OCI-LY1 (cell line): ENCODE measurements at regions not wholly inside any gene's neighbourhood (a gene's known extent, or its start where the extent isn't known, plus 50 kb on each side); places are given as distances from the start of the nearest gene placed in this dataset.

Experiments
- H2AFZ ChIP-seq: fragments of 200-600 bp; sonication (generic), shearing (Covaris generic); 2 replicates; pipeline ENCODE4 v1.6.0; 2014; ENCODE audit warnings: antibody characterized with exemption, mild to moderate bottlenecking, low read length
- H3F3A ChIP-seq: fragments of 200-600 bp; sonication (generic), shearing (Covaris generic); 2 replicates; pipeline ENCODE4 v1.6.0; 2014; ENCODE audit warnings: mild to moderate bottlenecking, antibody characterized with exemption, low read length, moderate library complexity; ENCODE audit not compliant: insufficient read depth
- H3K27ac ChIP-seq: fragments of 200-600 bp; sonication (generic); 2 replicates; pipeline ENCODE4 v1.5.1; 2014; ENCODE audit warnings: low read length, mixed run types, mild to moderate bottlenecking, low read depth; ENCODE audit not compliant: poor library complexity, severe bottlenecking
- H3K27me3 ChIP-seq: fragments of 200-600 bp; sonication (generic); 2 replicates; pipeline ENCODE4 v1.6.0; 2014; ENCODE audit warnings: antibody characterized with exemption, mild to moderate bottlenecking, low read length, moderate library complexity; ENCODE audit not compliant: insufficient read depth
- H3K36me3 ChIP-seq: fragments of 200-600 bp; sonication (generic); 2 replicates; pipeline ENCODE4 v1.6.1; 2014; ENCODE audit warnings: mild to moderate bottlenecking, antibody characterized with exemption, low read length, moderate library complexity, mixed read lengths; ENCODE audit not compliant: insufficient read depth
- H3K4me1 ChIP-seq: fragments of 200-600 bp; sonication (generic); 2 replicates; pipeline ENCODE4 v1.5.1; 2014; ENCODE audit warnings: mild to moderate bottlenecking, low read length, moderate library complexity; ENCODE audit not compliant: insufficient read depth, severe bottlenecking
- H3K4me2 ChIP-seq: fragments of 200-600 bp; sonication (generic), shearing (Covaris generic); 2 replicates; pipeline ENCODE4 v1.6.1; 2014; ENCODE audit warnings: low read length
- H3K4me3 ChIP-seq: fragments of 200-600 bp; sonication (generic); 2 replicates; pipeline ENCODE4 v1.5.1; 2014; ENCODE audit warnings: low read length, low read depth, mild to moderate bottlenecking, mixed read lengths; ENCODE audit not compliant: poor library complexity, severe bottlenecking
- H3K79me2 ChIP-seq: fragments of 200-600 bp; shearing (Covaris generic); 2 replicates; pipeline ENCODE4 v1.6.1; 2016; ENCODE audit warnings: mixed run types, low read length, mixed read lengths; ENCODE audit not compliant: insufficient read depth
- H3K9ac ChIP-seq: fragments of 200-600 bp; sonication (generic), shearing (Covaris generic); 2 replicates; pipeline ENCODE4 v1.6.1; 2014; ENCODE audit warnings: mild to moderate bottlenecking, low read length, mixed read lengths
- H3K9me2 ChIP-seq: fragments of 200-600 bp; sonication (generic), shearing (Covaris generic); 2 replicates; pipeline ENCODE4 v1.6.1; 2014; ENCODE audit warnings: low read depth, mild to moderate bottlenecking, low read length, mixed read lengths
- H3K9me3 ChIP-seq: fragments of 200-600 bp; shearing (Covaris generic); 2 replicates; pipeline ENCODE4 v1.6.1; 2014; ENCODE audit warnings: low read length, mixed read lengths
- H4K20me1 ChIP-seq: fragments of 200-600 bp; sonication (generic), shearing (Covaris generic); 2 replicates; pipeline ENCODE4 v1.6.0; 2016; ENCODE audit warnings: mild to moderate bottlenecking, low read length; ENCODE audit not compliant: insufficient read depth
- EZH2 ChIP-seq: fragments of 200-600 bp; sonication (generic), shearing (Covaris generic); IDR thresholded peaks from 2 replicates; pipeline ENCODE4 v1.8.0; 2017; ENCODE audit warnings: borderline replicate concordance, mixed run types, mild to moderate bottlenecking, antibody characterized with exemption, low read length, moderate library complexity, mixed read lengths
- TF ChIP-seq, protein P1 (sequence below): fragments of 200-600 bp; sonication (generic), shearing (Covaris generic); IDR thresholded peaks from 2 replicates; pipeline ENCODE4 v1.5.1; 2017; ENCODE audit warnings: mild to moderate bottlenecking, antibody characterized with exemption, low read length, moderate library complexity, mixed read lengths

DNA sequence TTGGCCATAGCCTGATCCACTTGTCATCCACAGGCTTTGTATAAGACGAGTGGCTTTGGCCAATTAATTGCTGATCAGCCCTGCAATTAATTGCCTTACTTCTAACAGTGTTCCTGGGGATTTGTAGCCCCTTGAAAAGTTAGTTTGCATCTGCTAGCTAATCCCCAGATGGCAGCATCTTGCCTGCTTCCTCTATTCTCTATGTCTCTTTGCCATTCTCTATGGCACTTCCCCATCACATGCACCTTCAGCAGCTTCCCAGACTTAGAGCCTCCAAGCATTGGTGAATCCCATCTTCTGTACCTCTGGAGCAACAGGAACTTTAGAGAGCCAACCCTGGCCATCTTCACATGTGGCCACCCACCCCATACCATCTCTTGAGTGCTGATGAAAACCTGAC lies 197.0 kb upstream of the DMAC1 start:
- no peak overlapping the region for H3K9ac ChIP-seq
- no peaks in the 10 kb centered on the region for H3F3A ChIP-seq
- no peak overlapping the region for H2AFZ ChIP-seq
- peaks cover 8% of the 10 kb centered on the region for H3K4me1 ChIP-seq
- H3K9me2 ChIP-seq, result no peaks in the 10 kb centered on the region
- TF ChIP-seq, protein P1, sequence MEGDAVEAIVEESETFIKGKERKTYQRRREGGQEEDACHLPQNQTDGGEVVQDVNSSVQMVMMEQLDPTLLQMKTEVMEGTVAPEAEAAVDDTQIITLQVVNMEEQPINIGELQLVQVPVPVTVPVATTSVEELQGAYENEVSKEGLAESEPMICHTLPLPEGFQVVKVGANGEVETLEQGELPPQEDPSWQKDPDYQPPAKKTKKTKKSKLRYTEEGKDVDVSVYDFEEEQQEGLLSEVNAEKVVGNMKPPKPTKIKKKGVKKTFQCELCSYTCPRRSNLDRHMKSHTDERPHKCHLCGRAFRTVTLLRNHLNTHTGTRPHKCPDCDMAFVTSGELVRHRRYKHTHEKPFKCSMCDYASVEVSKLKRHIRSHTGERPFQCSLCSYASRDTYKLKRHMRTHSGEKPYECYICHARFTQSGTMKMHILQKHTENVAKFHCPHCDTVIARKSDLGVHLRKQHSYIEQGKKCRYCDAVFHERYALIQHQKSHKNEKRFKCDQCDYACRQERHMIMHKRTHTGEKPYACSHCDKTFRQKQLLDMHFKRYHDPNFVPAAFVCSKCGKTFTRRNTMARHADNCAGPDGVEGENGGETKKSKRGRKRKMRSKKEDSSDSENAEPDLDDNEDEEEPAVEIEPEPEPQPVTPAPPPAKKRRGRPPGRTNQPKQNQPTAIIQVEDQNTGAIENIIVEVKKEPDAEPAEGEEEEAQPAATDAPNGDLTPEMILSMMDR, result no peak
- TF ChIP-seq EZH2, result no peak
- H3K4me3 ChIP-seq, result no peak overlapping the region
- no peak overlapping the region for H3K27ac ChIP-seq
- no peak overlapping the region for H3K4me2 ChIP-seq
- H3K36me3 ChIP-seq, result no peaks in the 10 kb centered on the region
- H3K79me2 ChIP-seq, result no peaks in the 10 kb centered on the region
- no peaks in the 10 kb centered on the region for H4K20me1 ChIP-seq
- H3K27me3 ChIP-seq, result no peaks in the 10 kb centered on the region
- no peaks in the 10 kb centered on the region for H3K9me3 ChIP-seq

DNA sequence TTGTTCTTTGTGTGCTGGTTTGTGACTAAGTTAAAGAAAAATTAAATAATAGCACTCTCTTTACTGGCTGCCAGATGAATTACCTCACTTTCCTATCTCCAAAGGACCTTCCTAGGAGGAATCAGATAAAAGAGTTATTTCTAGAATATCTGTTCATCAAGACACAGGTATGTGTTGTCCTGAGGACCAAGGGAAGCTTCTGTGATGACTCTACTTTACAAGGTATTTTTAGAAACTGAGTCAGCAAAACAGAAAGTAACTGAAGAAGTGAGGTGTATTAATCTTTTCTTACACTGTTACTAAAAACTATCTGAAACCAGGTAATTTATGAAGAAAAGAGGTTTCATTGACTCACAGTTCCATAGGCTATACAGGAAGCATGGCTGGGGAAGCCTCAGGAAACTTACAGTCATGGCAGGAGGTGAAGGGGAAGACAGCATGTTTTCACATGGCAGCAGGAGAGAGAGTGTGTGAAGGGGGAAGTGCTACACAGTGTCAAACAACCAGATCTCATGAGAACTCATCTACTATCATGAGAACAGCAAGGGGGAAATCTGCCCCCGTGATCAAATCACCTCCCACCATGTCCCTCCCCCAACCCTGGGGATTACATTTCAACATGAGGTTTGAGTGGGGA lies 189.2 kb upstream of the DMAC1 start:
- Histone ChIP-seq H3K4me3 (no peak overlapping the region), H3K79me2 (no peaks in the 10 kb centered on the region), H3K9me3 (no peaks in the 10 kb centered on the region), H3K36me3 (no peaks in the 10 kb centered on the region), H3K4me1 (peaks cover 8% of the 10 kb centered on the region), H3K27me3 (no peaks in the 10 kb centered on the region), H3K9me2 (no peaks in the 10 kb centered on the region), H4K20me1 (no peaks in the 10 kb centered on the region), H3F3A (no peaks in the 10 kb centered on the region), H2AFZ (peak overlapping the region; percentile 71), H3K4me2 (no peak overlapping the region), H3K27ac (no peak overlapping the region), H3K9ac (no peak overlapping the region)
- no peak for TF ChIP-seq EZH2
- TF ChIP-seq, protein P1, result no peak

DNA sequence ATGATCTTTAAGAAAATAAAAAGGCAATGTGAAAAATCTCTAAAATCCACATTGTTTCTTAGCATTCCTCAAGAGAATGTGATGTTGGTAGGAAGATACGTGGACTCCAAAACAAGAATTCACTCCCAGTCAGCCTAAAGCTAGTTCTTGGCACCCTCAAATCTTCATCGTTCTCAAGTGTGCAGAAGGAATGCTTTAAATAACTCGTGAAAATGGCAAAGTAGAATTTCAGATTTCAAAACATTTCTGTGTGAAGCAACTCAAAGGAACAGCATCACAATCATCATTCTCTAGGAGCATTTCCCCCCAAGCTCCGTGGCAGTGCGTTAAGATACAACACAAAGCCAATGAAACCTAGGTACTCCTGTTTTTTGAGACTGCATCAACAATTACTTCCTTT lies 185.1 kb upstream of the DMAC1 start:
- H3K4me3 ChIP-seq, result no peak overlapping the region

More for the DNA sequence above, 185.1 kb upstream of the DMAC1 start:
- peaks cover 29% of the 10 kb centered on the region for H3K4me1 ChIP-seq
- H3K4me2 ChIP-seq, result no peak overlapping the region
- no peaks in the 10 kb centered on the region for H3K9me2 ChIP-seq
- no peaks in the 10 kb centered on the region for H3K27me3 ChIP-seq
- no peaks in the 10 kb centered on the region for H3F3A ChIP-seq
- TF ChIP-seq, protein P1, result no peak
- H3K79me2 ChIP-seq, result no peaks in the 10 kb centered on the region
- no peak overlapping the region for H3K9ac ChIP-seq
- no peaks in the 10 kb centered on the region for H3K36me3 ChIP-seq
- H4K20me1 ChIP-seq, result no peaks in the 10 kb centered on the region
- H3K27ac ChIP-seq, result no peak overlapping the region
- H3K9me3 ChIP-seq, result no peaks in the 10 kb centered on the region
- H2AFZ ChIP-seq, result no peak overlapping the region
